ENCODE measurements at regions not wholly inside any gene's neighbourhood (a gene's known extent, or its start where the extent isn't known, plus 50 kb on each side); places are given as distances from the start of the nearest gene placed in this dataset.

DNA sequence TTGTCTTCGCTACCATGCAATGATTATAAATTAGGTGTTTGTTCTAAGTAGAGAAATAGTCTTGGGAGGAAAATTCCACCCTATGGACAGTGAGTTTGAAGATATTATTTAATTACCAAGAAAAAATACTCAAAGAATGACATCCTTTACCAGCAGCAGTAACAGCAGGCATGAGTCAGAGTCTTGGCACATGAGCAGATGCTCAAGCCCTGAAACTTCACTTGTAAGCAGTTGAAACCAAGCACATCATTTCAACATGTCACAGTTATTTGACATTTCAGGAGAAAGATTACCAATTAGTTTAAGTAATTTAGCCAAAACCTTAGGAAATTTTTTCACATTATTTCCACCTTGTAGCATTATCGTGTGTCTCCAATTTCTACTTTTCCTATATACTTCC, 99.2 kb downstream of the C12orf50 start:
- peak; percentile 65 for DNase-seq (ENCODE audit: low spot score)

GRCh38 chr12:87929346-87929745, 99.9 kb downstream of the C12orf50 start:
- no peak for DNase-seq (ENCODE audit: low spot score)

GRCh38 chr12:87928031-87928430, 101.2 kb downstream of the C12orf50 start:
- DNase-seq (ENCODE audit: low spot score) = no peak

- DNase-seq (ENCODE audit: low spot score) = no peak
Observed at GRCh38 chr12:87925021-87925420, 104.2 kb downstream of the C12orf50 start.

DNA sequence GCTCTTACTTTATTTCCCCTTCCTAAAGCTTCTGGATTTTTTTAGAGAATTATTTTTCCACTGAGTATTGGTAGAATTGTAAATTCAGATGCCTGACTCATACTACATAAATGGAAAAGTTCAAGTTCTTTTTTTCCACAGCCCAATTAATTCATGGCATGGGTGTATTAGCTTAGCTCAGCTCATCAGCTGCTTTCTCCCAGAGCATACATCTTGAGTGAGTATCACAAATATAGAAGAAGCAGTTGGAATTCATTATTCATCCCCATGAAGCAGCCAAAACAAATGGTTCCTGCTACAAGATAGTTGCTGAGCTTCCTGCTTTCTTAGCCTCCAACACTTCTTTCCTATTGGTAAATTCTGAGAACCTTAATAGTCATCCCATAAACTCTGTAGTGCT, 105.1 kb downstream of the C12orf50 start:
- no peak for DNase-seq (ENCODE audit: low spot score)

DNA sequence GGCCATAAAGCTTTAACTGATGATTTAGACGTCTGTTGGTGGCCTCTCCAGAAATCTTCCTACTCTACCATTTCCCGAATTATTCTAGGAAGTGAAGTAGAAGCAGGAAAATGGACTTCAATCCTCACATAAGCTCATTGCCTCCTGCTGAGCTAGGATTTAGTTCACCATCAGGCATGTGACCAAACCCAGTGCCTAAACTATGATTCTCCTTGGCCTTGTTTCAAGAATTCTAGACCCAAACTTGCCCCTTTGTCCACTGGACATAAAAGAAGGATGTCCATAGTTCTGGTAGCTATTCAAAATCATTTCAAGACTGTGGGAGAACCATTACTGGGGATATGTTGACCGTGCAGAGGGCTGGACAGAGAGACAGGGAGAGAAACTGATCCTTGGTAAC, 105.8 kb downstream of the C12orf50 start:
- DNase-seq (ENCODE audit: low spot score) = no peak

GRCh38 chr12:87922736-87923135, 106.5 kb downstream of the C12orf50 start:
- no peak for DNase-seq (ENCODE audit: low spot score)

GRCh38 chr12:87921621-87922020, 107.6 kb downstream of the C12orf50 start:
- DNase-seq (ENCODE audit: low spot score) = no peak

DNA sequence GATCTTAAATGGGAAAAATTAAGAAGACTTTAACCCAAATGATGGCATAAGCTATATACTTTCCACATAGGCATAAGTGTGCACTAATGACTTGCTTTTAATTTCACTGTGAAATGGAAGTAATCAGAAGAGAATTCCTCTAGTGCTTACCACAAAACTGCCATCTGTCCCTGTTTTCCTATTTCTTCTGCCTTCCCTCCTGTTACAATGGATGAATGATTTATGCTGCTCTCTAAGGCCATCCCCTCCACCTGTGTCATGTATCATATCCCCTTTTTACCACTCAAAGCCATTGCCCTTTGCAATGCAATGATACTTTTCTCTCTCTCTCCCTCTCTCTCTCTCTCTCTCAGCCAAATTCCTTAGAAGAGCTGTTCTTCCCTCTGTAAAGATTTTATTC, 109.1 kb downstream of the C12orf50 start:
- no peak for DNase-seq (ENCODE audit: low spot score)

DNA sequence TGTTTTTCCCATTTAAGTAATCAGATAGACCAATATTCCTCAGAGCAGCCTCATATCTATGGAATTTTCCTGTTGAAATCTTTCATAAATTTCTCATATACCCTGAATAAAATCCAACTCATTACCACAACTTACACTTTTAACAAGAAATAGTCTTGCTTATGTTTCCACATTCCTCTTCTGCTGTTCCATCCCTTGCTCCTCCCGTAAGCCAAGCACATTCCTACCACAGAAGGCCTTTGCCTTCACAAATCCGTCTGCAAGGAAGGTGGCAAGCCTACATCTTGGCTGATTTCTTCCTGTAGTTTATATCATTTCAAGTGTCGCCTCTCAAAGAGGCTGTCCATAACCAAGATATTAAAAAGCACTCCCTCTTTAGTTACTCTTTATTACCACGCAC, 127.7 kb downstream of the C12orf50 start:
- no peak for DNase-seq (ENCODE audit: low spot score)

DNA sequence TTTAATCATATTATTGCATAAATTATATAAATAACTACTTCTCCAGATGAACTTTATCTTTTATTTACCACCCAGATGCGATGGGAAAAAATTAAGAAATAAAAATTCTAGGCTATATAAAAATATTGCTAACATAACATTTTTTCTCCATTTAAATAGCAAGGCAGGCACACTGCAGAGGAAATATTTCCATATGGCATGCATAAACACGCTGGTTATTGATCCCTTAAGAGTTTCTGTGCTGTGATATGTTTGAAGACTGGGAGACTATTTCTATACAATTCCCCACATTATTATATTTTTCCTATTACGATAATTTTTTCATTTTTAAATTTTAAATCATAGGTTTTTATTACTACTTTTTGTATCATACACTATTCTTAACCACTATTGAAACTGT, 131.5 kb downstream of the C12orf50 start:
- no peak for DNase-seq (ENCODE audit: low spot score)

GRCh38 chr12:87883806-87884205, 145.4 kb downstream of the C12orf50 start:
- no peak for DNase-seq (ENCODE audit: low spot score)

GRCh38 chr12:87879141-87879540, 150.1 kb downstream of the C12orf50 start:
- no peak for DNase-seq (ENCODE audit: low spot score)

GRCh38 chr12:87870493-87871460, 158.4 kb downstream of the C12orf50 start:
- no peak for DNase-seq (ENCODE audit: low spot score)

- peak; percentile 12 for DNase-seq (ENCODE audit: low spot score)
Observed at GRCh38 chr12:87870061-87870460, 159.1 kb downstream of the C12orf50 start.

DNA sequence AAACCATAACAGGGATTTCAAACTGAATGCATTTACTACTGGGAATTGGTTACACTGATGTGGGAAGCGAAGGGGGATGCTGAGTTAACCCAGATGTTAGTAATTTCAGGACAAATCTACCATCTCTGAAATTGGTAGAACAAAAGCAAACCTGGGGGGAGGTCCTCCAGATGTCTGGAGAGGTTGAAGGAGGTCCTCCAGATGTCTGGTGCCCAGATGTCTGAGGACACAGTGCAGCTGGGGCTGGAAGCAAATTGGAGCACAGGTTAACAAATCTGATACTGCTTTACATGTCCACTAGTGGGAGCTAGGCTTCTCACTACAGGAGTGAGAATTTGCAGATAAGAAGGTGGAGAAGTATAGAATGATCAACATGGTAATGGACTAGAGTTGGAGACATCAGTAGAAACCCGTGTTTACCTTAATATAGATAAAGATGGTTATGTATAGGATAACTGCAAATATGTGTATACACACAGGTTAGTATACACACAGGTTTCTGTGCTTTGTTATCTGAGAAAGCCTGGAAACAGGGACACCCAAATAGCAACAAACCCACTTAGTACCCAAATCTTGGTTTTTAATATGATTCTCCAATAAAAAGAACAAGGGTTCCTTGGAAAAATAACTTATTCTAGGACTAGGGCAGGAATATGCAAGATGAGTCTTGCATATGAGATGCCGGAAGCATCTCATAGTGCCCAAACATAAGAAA, 162.5 kb downstream of the C12orf50 start:
- peak; percentile 19 for DNase-seq (ENCODE audit: low spot score)

DNA sequence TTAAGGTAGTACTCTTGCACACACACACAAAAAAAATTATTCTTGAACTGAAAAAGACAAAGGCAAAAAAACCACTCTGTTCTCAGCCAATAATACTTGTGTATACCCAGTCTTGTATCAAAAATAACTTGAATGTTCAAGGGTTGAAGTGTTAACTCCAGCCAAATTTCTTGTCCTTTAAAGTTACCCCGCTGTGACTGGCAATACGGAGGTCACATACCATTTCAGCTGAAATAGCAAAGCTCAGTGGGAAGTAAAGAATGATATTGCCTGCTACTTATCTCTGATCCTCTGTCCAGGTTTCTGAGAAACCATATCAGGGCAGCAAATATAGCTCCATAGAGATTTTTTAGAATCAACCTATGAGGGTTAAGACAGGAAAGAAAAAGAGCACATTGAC, 167.4 kb downstream of the C12orf50 start:
- no peak for DNase-seq (ENCODE audit: low spot score)

DNA sequence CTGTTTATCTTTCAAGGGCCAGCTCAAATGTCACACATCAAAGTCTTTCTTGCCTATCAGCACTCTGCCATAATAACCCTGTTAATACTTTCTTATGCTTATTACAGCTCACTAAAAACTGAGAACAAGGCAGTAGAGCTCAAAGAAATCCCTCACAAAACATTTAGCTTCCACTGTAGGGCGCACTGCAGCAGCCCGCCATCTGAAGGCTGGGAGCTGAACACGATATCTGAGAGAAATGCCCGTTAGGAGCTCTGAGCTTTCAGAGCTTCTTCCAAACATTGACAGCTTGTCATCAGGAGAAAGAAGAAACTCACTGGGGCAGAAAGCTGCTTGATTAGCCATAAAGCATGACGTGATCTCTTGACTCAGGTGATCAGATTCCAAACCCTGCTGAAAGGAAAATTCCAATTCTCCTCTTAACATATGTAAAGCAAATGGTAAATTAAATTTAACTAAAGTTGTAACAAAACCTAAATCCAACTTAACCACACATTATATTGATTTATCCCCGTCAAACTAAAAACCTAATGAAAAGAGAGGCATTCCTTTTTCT, 175.7 kb downstream of the C12orf50 start:
- DNase-seq (ENCODE audit: low spot score) = no peak

GRCh38 chr12:87849074-87849473, 180.1 kb downstream of the C12orf50 start:
- no peak for DNase-seq (ENCODE audit: low spot score)

DNA sequence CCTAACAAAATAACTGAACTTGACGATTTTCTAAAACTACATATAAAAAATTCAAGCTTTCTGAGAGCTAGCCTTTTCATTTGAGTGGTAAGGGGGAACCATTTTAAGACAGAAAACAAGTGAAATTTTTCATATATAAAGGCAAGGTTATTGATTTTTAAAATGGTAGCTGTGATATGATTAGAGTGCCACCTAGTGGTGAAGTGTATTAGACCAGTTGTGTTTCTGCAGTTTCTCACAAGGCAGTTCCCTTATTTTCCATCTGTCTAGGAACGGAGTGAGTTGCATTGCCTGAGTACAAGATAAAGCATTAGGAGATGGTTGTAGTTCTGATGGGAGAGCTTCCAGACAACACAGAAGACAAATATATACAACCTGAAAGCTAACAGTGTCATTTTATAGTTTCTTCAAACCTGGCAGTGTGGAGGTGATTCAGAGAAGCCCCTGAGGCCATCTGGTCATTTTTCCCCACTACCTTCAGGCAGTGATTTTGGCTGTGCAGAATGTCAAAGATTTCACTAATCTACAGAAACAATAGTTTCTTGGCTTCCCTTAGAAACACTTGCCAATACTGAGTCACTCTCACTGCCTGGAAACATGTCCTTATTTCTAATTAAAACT, 180.8 kb downstream of the C12orf50 start:
- peak; percentile 43 for DNase-seq (ENCODE audit: low spot score)

GRCh38 chr12:87847147-87847546, 182.1 kb downstream of the C12orf50 start:
- DNase-seq (ENCODE audit: low spot score) = no peak

DNA sequence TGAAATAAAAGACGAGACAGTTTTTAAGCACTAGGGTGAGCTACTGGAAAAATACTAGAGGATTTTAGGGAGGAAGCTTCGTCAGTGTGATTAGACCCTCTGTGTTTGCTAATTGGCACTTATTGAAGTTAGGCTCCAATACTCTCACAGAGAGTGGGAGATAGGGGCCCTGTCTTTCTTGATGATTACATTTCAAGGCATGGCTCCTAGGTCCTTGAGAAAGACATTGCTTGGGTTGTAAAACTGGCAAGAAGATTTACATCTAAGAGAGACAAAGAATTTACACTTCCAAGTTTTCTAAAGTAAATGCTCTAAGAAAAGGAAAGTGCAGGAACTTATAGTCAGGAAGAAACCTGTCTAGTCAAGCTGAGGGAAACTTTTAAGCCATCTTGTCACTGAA, 183.2 kb downstream of the C12orf50 start:
- no peak for DNase-seq (ENCODE audit: low spot score)
